ENCODE measurements at regions not wholly inside any gene's neighbourhood (a gene's known extent, or its start where the extent isn't known, plus 50 kb on each side); places are given as distances from the start of the nearest gene placed in this dataset.

GRCh38 chr14:57071639-57072038, 197.1 kb downstream of the EXOC5 start:
- TF ChIP-seq GATA2 (IDR thresholded peaks at IDR 0.05; ENCODE audit: low read depth, low read length) (no peak), GATA3 (IDR thresholded peaks at IDR 0.05; ENCODE audit: low read depth, low read length) (no peak)
